HFF-Myc (cell line): ENCODE measurements at regions not wholly inside any gene's neighbourhood (a gene's known extent, or its start where the extent isn't known, plus 50 kb on each side); places are given as distances from the start of the nearest gene placed in this dataset.
"Not testable (repeated sequence)": the region's sequence is repeated elsewhere in the genome, so short reads cannot be mapped to it uniquely, and the experiment has no call there.

ENCODE experiments used
- DNase-seq: peaks from one replicate; pipeline ENCODE4 v3.0.0-alpha.2; 2011; ENCODE audit warnings: low read depth; ENCODE audit errors: extremely low read depth
- H3K4me3 ChIP-seq: replicated peaks from 2 replicates; pipeline ENCODE4 v1.5.1; 2011; ENCODE audit warnings: low read depth, mild to moderate bottlenecking, control low read depth, low read length
- TF ChIP-seq, protein P1 (sequence below): IDR thresholded peaks from 2 replicates; pipeline ENCODE4 v1.5.1; 2012; ENCODE audit warnings: mild to moderate bottlenecking, low read depth, low read length, control low read depth; ENCODE audit errors: missing control alignments

DNA sequence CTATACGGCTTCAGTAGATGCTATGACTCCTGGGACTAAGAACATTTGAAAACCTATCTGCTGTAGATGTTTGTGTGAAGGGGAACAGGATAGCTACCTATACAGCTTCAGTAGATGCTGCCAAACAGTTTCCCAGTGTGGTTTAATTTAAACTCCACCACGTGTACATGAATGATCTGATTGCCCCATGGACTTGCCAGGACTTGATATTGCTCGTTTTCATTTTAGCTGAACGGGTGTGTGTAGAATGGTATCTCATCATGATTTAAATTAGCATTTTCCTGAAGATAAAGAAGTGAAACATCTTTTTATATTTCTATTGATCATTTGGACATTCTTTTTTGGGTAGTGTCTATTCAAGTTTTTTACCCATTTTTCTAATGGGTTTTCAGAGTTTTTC, 77.8 kb upstream of the PIP4K2A start:
- TF ChIP-seq, protein P1, sequence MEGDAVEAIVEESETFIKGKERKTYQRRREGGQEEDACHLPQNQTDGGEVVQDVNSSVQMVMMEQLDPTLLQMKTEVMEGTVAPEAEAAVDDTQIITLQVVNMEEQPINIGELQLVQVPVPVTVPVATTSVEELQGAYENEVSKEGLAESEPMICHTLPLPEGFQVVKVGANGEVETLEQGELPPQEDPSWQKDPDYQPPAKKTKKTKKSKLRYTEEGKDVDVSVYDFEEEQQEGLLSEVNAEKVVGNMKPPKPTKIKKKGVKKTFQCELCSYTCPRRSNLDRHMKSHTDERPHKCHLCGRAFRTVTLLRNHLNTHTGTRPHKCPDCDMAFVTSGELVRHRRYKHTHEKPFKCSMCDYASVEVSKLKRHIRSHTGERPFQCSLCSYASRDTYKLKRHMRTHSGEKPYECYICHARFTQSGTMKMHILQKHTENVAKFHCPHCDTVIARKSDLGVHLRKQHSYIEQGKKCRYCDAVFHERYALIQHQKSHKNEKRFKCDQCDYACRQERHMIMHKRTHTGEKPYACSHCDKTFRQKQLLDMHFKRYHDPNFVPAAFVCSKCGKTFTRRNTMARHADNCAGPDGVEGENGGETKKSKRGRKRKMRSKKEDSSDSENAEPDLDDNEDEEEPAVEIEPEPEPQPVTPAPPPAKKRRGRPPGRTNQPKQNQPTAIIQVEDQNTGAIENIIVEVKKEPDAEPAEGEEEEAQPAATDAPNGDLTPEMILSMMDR = no peak
- DNase-seq = no peak
- H3K4me3 ChIP-seq = no peak overlapping the region

DNA sequence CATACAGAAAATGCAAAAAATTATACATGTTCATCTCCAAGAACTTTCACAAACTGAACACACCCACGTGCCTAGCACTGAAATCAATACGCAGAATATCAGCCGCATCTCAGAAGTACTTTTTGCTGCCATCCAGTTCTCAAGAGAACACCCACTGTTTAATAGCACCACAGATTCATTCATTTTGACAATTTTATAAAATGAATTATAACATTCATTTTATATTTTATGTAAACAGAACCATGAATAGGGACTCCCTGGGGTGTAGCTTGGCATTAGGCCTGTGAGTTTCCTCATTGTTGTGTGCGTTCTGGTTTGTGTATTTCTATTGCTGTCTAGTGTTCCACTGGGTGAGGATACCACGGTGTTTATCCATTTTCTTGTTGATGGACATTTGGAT, 77.3 kb upstream of the PIP4K2A start:
- TF ChIP-seq, protein P1 = no peak
- H3K4me3 ChIP-seq = no peak overlapping the region
- no peak for DNase-seq

DNA sequence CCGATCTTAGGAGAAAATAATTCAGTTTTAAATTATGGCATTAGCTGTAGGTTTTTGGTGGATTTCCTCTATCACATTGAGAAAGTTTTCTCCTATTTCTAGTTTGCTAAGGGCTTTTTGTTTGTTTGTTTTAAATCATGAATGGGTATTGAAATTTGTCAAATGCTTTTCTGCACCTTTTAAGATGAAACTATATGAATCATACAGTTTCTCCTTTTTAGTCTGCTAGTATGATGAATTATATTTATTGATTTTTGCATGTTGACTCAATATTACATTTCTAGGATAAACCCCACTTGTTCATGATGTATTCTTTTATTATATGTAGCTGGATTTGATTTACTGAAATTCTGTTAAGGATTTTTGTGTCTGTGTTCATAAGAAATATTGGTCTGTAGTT, 70.3 kb upstream of the PIP4K2A start:
- no peak for DNase-seq
- H3K4me3 ChIP-seq = no peak overlapping the region
- TF ChIP-seq, protein P1 = no peak

DNA sequence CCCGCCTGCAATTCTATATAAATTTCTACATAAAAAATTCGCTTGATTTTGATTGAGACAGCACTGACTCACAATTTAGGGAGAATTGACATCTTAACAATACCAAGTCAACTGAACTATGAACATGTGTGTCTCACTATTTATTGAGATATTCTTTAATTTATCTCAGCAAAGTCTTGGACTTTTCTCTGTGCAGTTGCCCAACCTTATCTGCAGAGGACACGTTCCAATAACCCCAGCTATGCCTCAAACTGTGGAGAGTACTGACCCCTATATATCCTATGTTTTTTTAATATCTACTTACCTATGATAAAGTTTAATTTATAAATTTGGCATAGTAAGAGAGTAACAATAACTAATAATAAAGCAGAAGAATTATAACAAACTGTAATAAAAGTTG, 69.4 kb upstream of the PIP4K2A start:
- DNase-seq = no peak
- H3K4me3 ChIP-seq = no peak overlapping the region
- TF ChIP-seq, protein P1 = no peak

DNA sequence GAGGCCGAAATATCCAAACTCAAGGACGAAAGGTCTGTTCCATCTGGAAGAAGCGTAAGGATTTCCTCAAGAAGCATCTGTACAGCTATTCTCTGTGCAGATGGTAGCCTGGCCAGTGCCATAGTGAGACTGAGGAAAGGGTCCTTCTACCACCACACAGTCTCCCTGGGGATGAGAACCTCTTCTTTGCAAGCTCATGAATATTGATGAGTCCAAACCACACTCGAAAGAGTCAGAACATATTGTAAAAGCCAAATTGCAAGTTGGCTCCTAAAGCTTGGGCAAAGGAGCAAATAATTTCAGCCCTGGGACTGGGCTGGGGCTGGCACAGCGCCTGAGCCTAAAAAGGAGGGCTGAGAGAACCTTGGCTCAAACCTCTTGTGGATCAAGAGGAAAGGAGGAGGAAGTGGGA, 66.1 kb upstream of the PIP4K2A start:
- no peak overlapping the region for H3K4me3 ChIP-seq
- no peak for DNase-seq
- TF ChIP-seq, protein P1 = no peak

DNA sequence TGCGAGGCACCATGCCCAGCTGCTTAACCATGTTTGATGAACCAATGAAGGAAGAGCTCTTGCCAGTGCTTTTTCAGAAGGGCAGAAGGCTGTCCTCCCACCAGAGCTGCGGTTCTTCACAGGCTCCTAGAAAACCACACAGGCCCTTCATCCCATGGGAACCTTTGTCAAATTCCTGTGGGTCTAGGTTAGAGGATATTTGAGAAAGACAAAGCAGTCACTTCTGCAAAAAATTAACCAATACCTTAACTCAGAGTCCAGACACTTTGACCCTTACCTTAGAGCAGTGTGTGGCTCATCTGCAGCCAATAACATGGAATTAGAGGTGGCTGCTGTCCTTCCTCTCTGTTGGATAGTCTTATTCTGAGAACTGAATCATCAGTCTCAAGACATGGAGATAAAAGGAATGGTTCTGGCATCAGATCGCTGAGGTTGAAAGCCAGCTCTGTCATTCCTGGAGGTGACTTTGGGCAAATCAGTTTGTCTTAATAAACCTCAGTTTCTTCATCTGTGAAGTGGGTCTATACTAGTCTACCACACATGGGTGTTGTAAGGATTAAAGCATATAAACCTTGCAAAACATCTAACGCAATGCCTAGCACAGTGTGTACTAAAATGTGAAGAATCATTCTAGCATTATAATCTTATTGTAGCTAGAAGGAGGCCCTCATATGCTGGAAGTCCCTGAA, 65.1 kb upstream of the PIP4K2A start:
- no peak overlapping the region for H3K4me3 ChIP-seq
- DNase-seq = no peak
- TF ChIP-seq, protein P1 = no peak

DNA sequence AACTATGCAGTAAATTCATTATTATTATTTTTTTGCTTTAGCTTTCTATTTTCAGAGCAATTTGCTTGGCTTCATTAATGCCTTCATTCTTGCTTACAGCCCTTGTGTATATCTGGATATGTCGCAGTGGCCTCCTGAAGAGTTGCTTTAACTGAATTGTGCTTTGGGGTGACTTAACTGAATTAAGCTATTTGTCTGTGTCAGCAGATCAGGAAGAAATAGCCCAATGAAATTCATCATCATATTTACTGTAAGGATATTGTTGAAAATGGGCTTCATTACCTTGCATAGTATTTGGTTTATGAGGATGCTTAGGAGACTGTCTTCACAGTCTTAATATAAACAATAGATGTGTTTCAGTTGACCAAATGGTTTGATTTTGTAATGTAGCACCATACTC, 59.7 kb upstream of the PIP4K2A start:
- no peak overlapping the region for H3K4me3 ChIP-seq
- TF ChIP-seq, protein P1 = no peak
- no peak for DNase-seq

DNA sequence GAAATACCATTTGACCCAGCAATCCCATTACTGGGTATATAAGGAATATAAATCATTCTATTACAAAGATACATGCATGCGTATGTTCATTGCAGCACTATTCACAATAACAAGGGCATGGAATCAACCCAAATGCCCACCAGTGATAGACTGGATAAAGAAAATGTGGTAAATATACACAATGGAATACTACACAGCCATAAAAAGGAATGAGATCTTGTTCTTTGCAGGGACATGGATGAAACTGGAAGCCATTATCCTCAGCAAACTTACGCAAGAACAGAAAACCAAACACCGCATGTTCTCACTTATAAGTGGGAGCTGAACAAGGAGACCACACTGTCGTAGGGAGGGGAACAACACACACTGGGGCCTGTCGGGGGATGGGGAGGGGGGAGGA, 57.3 kb upstream of the PIP4K2A start:
- DNase-seq, H3K4me3 ChIP-seq: not testable (repeated sequence)
